ENCODE measurements at regions not wholly inside any gene's neighbourhood (a gene's known extent, or its start where the extent isn't known, plus 50 kb on each side); places are given as distances from the start of the nearest gene placed in this dataset.
A peak's percentile ranks its signal among the peaks of the same experiment; 100 is the strongest.

DNA sequence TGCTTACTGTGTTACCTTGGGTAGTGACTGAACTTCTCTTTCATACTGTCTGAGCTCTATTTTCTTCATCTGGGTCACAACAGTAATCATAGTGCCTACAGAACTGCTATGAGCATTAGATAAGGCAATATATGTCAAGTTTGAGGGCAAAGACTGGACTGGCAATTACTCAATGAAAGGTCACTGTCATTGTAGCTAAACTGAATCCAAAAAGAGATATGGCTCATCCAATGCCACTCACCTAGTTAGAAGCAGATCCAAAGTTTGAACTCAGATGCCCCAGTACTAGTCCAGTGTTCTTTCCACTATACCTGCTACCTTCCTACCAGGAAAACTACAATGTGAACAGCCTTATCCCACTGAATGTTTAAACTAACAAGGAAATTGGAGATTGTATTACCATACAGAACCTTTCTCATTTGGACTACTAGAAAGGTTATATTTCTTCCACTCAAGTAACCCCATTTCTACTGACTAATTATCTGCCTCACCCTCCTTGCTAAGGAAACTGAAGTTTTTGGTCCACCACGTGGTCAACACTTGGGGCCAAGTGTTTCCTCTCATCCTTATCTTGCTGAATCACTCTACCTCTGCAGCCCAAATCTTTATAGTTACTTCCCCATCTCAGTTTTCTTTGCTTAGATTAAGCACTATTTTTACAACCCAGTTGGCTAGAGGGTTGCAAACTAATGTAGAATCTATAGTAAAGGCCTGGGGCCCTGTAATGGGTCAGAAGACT, 202.3 kb upstream of the LPP start:
- DNase-seq (ENCODE audit: low spot score): peak; percentile 29

DNA sequence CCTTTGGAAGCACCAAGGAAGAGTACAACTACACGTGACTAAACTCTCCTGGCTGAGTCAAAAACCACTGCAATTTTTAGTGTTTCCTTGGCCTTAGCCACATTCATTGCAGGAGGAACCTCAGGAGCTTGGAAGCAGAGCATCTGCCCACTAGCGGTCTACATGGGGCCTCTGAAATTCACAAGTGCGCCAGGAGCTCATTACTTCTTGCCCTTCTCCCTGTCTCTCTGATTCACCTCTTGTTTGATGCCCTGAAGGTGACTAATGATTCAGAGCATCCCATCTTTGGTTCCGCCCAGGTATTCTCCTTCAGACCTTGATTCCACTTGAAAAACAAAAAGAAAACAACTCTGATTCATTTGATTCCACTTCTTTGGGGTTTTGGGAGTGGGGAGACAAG, 201.1 kb upstream of the LPP start:
- no peak for DNase-seq (ENCODE audit: low spot score)

DNA sequence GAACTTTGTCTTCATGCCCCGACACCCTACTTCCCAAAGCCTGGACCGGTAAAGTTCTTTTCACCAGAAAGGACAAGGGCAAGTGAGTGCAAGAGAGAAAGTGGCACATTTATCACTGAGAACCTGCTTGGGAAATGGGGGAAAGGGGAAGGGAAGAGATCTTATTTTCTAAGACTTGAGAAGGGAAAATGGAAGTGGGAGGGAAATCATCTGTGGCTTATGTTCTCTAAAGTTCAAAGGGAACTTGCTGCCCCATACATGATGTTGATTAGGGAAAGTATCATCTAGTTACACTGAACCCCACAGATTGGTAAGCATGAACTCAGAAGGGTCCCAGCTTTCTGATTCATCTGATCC, 199.5 kb upstream of the LPP start:
- no peak for DNase-seq (ENCODE audit: low spot score)

DNA sequence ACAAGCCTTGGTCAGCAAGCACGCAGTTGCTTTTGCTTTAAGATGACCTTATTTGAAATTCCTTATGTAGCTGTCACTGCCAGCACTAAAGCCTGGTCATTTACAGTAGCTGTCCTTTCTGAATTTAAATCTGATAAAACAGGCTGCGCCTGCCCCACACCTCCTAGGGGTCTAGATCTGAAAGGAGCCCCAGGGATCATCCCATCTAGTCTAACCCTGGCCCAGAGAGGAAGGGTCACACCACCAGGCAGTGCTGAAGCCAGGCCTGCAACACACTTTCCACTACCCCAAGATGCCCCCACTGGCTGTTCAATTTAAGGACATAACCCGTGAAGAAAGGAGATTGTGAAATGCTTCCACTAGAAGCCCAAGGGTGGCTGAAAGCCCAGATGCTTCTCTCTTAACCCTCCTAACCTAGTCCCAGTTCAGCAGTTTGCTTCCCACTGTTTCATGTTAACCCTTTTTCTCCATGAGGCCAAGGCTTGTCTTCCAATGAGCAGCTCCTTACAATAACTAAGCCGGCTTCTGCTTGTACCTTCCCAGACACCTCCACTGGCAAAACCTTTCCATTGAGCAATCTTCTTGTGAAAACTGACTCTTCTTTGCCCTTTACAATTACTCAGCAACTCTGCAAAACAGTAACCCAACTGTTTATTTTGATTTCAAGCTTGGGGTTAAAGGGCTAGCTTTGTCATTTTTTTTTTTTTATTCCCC, 198.9 kb upstream of the LPP start:
- DNase-seq (ENCODE audit: low spot score): no peak

DNA sequence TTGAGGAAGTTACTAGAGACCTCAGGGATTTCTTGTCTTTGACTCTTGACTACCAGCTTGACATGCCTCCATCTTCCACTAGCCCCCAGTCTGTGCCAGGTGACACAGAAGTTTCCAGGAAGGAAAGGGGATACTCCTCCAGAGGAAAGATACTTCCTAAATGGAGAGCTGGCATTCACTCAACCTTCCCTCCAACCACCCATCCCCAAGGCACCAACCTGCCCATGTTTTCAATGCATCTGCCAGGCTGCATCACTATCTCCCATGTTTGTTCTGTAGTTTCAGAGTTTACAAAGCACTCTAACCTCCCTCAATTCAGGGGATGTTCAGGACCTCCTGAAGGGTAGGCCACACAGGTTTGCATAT, 198.4 kb upstream of the LPP start:
- DNase-seq (ENCODE audit: low spot score): no peak

DNA sequence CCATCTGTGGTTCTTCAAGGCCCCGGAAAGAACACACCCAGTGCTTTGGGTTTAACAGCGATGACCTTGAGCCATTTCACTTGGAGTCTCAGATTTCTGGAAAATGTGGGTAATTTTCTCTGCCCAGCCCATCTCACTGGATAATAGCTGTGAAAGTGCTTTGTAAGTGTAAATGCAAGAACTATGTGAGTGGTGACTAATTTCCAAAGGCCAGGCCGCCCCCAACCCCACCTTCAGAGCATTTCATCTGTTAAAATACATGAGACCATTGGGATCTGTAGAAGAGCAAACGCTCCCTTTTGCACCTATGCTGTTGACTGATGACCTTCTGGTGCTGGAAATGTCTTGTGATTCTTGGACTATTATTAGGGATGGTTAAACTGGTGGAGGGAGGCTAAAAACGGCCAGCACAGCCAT, 196.8 kb upstream of the LPP start:
- DNase-seq (ENCODE audit: low spot score): no peak

DNA sequence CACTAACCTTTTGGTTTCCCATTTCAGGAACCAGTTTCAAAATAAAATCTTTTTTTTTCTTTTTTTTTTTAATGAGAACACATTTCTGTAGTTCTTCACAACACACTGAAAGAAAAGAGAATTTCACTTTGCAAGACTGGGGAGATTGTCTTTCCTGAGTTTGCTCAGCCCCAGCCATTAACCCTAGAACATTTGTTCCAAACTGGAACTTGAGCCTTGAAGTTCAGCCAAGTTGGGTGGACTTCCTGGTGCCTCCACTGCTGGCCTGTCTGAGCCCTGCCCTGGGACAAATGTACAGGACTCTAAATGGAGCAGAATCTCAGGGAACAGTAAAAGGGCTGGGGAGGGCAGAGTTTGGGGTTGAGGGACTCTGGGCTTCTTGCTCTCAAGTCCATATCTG, 196.4 kb upstream of the LPP start:
- no peak for DNase-seq (ENCODE audit: low spot score)

DNA sequence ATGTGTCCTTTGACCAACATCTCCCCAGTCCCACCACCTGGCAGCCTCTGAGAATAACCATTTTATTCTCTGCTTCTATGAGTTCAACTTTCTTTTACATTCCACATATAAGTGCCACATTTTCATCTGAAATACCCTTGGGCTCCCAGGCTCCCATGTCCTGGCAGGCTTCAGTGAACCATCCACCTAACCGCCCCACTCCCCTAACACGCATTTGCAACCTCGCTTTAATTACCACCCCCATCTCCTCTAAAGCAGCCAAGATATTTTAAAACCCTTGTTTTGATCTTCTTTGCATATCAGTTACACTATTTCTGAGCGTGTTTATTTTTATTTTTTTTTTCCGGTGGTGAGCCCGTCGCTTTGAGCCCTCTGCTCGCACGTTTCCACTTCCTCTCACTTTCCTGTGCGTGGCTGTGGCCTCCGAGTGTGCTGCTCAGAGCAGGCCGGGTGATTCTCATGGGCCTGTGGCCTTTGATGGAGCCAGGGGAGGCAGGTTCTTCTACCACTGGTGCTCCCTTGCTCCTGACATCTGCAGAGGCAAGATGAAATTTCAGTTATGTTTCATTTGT, 195.4 kb upstream of the LPP start:
- peak; percentile 53 for DNase-seq (ENCODE audit: low spot score)

DNA sequence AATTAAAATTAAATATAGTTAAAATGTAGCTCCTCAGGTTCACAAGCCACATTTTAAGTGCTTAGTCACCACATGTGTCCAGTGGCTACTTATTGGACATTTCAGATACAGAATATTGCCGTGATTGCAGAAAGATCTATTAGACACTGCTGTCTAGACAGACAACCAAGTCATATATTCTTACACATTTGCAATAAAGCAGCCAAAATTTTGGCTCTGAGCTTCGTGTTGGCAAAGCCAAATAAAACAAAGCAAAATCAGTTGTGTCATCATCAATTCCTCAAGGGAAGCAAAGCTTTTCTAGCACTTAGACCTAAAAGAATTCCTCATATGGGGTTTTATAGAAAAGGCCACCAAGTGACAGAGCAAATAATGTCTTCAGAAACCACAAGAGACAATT, 193.1 kb upstream of the LPP start:
- DNase-seq (ENCODE audit: low spot score): no peak

DNA sequence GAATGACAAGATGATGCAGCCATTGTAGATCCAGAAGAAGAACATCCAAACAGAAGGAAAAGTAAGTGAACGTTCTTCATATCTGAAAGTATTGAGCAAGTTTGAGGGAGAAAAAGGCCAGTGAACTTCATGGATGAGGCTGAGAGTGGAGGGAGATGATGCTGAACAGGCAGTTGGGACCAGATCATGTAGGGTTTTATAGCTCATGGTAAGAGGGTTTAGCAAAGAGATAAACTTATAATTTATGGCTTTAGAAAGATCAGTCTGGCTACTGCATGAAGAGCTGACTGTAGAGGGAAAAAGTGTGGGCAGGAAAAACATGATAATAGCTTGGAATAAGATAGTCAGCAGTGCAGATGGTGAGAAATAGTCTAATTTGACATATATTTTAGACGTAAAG, 192.6 kb upstream of the LPP start:
- DNase-seq (ENCODE audit: low spot score): no peak

DNA sequence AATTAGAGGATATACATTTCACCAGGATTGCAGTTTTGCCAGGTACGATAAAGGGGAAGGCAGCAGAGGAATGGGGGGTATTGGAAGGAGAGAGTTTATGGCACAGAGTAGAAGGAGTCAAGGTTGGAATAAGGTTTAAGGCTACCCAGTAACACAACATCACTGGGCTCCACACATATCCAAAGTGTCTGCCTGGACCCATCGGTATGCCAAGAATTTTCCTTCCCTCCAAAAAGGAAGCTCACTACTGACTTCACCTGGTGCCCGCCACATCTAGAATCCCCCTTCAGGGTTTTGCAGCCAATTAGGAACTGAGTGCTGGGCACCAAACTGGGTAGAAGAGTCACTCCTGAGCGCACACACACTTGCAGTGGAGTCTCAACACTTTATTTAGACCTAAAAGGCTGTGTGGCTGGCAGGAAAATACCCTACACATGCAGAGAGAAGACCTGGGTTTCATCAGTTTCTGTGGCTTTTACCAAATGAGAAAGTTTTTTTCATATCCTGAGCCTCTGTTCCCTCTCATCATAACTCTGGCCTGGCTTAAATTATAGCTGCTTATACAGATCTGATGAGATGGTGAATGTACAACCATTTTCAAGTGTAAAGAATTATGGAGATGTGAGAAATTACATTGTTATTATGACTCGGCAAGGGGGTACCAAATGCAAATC, 190.8 kb upstream of the LPP start:
- no peak for DNase-seq (ENCODE audit: low spot score)

DNA sequence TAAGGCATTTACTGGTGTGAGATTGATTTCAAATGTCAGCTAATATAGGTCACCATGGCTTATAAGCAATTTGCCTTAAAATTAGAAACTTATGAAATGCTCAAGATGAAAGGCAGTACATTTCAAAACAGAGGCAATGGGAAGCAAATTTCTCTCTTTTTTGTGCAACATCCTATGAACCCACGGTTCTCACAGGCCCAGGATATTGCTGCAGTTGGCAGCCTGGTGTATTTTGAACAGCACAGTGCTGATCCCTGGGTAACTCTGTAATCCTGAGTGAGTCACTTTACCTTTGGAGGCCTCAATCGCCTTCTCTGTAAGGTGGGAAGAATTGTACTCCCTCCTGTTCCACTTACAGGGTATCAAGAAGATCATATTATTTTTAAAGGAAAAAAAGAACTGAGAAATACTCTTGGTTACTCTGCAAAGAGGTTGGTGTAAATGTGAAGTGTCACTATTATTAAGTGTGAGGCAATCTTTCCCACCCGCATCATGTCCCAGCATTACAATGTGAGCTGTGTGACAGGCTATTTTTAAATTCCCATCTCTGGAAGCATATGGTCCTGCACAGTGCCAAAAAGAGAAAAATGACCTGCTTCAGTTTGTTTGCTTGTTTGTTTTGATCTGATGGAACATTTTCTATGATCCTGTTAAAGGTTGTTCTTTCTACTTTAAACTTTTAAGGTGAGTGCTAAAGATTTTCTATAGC, 190.1 kb upstream of the LPP start:
- DNase-seq (ENCODE audit: low spot score): no peak

DNA sequence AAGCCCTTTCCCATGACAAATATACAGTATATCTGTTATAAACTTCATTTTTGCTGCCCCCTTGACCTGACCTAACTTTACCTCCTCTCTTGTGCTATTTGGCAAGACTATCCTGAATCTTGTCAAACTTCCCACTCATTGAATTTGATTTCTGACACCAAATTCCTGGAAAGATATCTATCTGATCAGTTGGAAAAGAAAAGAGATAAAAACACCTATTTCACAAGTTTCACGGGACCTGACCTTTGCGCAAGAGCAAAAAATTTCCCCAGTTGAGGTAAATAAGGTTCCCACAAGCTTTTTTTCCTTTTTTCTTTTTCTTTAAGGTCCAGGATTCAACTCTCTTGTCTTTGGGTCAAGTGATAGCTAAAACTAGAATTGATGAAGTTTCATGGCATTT, 189.2 kb upstream of the LPP start:
- no peak for DNase-seq (ENCODE audit: low spot score)

DNA sequence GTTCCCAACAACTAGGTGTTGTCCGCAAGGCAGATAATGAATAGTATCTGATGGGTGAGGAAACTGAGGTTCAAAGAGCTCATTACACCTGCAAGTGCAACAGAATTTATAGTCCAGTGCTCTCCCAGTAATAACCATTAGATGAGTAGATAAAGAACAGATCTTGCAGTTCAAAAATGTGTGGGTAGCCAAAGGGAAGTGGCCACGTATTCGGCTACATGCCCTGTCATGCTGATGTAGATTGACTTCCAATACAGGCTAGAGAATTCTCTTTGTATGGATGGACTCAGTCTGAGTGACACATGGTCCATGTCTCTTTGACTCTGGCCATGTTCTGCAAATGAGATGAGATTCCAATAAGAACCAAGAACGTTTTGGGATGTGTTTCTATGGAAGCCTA, 187.9 kb upstream of the LPP start:
- DNase-seq (ENCODE audit: low spot score): no peak

DNA sequence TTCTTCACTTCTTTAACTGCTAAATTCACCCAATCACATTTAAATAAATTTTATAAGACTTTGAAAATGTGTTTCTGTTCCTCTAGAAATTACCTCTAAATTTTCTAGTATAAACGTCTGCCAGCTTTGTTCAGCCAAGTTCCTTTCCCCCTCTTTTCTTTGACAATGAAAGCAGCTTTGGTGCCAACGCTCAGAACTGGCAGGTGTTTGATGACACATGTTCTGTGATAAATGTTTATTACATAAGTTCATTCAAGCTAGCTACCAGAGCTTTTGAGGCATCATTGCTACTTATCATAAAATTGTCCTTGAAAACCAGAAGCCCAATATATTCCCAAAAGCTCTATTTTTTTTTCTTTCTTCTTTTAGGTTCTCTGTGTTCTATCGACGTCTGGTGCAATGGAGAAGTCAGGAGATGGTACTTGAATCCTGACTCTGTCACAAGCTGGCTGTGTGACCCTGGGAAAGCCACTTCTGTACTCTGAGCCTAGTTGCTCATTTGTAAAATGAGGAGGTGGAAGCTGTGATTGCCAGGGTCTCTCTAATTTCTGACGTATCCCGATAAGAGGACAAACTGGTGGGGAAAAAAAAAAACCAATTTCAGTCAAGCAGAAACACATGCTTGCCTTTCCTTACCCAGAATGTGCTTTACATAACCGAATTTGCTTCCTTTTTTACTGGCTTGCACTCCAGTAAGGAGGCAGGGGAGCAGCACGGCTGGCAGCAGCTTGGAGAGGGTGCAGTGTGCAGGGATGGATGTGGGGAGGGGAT, 187.1 kb upstream of the LPP start:
- DNase-seq (ENCODE audit: low spot score): no peak

DNA sequence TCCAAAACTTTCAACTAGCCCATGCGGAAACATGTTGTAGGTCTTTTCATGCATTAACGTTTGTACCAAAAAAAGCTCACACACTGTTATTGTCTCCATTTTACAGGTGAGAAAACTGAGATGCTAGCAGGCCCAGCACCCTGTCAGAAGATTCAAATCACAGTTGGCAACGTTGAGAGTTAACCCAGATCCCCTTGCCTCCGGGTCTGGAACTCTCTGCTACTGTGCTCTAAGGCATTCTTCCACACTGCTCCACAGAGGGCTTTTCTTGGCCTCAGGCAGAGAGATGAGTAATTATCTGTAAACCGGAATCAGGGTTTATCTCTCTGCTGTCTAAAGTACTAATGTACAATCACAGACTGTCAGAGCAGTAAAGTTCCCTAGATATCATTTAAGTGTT, 186.0 kb upstream of the LPP start:
- no peak for DNase-seq (ENCODE audit: low spot score)

DNA sequence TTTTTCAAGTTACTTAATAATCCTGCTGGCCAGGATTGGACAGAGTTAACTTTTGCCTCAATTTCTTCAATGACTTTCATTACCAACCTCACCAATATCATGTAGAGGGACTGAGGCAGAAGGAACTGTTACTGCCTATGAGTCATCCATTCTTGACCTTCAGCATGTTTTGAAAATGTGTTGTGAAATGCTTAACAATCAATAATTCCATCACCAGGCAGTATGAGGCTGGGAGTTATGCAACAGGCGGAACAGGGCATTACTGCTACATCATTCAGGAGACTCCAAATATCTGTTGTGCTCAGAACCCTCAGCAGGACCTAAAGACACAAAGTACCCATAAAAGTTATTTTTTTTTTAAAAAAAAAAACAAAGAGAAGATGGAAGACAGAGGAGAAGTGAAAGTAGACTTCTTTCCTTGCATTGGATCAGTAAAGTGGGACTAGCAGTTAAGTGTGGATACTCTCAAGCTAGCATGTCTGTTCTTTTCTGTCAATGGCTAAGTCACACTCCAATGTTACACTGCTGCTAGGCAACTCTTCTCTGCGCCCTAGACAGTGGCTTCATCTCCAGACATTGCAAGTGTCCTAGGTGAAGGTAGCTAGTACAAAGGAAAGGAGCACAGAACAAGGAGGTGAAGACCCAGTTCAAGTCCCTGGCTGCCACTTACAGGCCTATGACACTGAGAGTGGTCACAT, 184.9 kb upstream of the LPP start:
- no peak for DNase-seq (ENCODE audit: low spot score)

DNA sequence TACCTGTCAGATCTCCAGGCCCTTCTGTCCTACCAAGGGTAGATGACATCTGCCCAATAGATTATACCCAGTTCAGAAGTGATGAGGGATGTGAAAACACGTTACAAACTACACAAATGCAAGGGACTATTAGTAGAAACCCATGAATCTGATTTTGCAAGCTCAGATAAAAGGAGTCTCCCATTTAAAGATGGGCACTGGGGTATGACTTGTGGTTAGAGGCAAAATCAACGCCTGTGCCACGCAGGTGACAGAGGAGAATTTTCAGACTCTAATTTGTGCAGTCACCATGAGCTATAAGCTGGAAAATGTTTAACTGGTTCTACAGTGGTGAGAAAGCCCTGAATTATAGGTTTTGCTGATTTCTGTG, 184.4 kb upstream of the LPP start:
- DNase-seq (ENCODE audit: low spot score): no peak

DNA sequence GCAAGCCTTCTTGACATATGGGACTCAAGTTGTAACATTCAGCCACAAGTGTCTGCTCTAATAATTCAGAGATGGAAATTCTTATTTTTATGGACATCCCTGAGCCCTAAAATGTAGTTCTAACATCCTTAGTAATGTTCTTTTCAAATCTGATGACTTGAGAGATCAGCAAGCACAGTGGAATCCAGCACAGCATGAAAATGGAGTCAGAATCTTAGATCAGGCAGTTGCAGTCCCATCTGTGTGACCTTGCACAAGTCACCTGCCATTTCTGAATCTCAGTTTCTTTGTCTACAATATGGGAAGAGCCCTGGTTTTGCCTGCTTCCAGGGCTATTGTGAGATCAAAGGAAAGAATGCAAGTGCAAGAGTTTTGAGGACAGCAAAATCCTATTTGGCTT, 183.9 kb upstream of the LPP start:
- DNase-seq (ENCODE audit: low spot score): no peak

DNA sequence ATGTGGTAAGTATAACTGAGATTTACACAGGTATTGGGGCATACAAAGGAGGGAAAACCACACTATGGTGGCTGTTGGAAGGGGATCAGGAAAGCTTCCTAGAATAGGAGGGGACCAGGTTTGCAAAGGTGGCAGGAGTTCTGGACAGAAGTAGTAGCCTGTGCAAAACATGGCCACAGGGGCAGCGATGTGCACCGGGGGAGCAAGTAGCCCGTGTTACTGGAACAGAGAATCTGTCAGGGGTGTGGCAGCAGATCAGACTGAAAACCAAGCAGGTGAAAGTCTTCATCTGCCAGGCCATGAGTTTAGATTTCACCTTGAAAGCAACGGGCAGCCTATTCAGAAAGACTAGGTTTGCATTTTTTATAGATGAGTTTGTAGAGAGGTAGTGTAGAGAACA, 182.3 kb upstream of the LPP start:
- DNase-seq (ENCODE audit: low spot score): no peak

DNA sequence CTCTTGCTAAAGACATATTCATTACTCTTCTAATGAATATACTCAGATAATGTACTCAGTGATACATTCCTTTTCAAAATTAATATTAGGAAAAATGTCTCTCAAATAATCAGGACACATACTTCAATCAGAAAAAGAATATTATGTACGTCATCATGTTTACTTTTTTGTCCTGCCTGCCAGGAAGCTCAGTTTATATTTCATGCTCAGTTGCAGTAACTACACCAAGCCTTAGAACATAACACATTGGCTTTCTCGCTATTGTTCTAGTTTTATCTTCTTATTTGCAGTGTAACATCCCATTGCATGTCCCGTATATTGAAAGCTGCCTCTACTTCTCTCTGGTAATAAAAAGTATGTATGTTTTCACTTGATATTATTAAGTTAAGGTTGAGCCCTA, 181.5 kb upstream of the LPP start:
- no peak for DNase-seq (ENCODE audit: low spot score)
